Inferior parietal cortex (tissue), 1 donor: ENCODE measurements at regions not wholly inside any gene's neighbourhood (a gene's known extent, or its start where the extent isn't known, plus 50 kb on each side); places are given as distances from the start of the nearest gene placed in this dataset.

Experiments
- DNase-seq: peaks from one replicate; pipeline ENCODE4 v3.0.0-alpha.2; 2016; ENCODE audit errors: extremely low spot score

DNA sequence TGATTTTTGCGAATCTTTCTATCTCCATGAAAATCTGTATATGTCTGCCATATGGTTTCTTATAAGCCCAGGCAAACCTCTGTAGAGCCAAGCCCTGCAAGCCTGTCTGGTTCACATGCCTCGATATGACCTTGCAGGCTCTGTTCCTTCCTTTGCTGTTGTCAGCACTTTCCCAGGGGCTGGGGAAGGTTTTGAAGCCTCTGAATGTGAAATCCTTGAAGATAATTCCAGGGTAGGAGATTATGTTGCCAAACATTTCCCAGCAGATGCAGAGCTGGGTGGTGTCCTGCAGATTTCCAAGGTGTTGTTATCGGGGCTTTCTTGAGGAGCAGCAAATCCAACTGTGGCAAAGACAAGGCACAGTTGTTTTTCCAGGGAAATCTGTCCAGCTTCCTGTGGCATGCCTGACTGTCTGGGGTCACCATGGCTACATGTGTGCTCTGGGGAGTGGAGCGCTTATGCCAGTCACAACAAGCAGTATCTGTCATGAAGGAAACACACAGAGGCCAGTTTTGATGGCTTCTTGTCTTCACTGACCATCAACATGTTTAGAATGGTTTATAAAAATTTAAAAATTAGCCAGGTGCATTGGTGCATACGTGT lies 60.7 kb upstream of the RPS23 start:
- no peak for DNase-seq

DNA sequence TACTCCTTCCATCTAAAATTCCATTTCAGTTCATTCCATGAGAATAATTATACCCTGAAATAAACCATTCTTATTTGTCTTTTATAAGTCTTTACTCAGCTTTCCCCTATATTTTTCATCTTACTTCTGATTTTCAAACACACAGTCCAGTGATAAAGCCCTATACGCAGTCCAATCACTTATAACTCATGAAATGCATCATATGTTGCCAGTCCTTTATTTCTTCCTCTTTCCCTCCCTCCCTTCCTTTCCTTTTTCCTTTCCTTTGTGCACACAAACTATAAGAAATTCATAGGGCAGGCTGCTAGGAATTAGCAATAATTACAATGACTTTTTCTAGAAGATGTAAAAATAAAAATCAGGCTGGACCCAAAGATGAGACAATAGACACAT lies 58.8 kb upstream of the RPS23 start:
- no peak for DNase-seq

DNA sequence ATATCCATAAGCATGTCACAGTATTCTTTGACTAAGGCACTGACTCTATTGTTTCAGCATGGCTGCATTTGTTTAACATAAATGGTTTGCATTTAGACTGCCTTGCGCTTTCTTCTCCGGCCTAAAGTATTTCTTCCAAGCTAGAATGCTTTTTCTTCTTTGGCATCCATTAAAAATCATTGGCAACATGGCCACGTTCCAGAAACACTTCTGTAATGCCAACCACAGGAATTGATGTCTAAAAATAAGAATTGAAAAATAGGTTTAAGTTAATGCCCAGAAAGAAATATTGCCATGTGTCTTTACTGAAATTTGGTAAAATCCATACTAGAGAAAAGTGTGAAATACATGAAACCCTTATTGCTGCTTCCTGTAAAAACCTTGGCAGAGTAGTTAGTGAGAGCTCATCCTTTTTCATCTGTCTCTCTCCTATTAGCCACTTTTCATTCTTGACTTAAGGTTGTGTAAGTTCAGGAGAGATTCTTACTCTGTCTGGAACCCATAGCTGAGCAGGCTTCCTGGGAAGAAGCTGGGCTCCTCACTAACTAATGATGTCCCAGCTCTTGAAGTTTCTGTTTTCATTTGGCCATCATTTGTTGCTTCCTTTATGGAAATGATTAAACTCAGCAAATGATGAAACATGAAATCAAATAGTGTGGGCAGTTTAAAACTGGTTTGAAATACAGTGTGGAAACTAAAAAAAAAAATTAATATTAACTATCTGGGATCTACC lies 58.2 kb upstream of the RPS23 start:
- DNase-seq = no peak

DNA sequence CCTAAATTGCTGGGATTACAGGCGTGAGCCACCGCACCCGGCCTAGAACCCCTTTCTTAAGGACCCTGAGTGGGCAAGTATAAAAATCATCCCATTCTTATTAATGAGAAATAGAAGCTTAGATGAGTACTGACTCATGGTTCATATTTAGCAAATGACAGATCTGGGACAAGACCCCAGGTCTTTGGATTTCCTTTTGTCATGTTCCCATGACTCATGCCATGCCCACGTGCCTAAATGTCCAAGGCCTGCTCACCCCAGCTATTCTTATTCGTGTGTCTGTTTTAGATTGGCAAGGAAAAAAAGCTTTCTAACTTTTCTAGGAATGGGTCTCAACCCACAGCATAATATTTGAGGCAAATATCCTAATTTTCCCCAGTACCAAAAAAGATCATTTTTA lies 57.7 kb upstream of the RPS23 start:
- DNase-seq = no peak

DNA sequence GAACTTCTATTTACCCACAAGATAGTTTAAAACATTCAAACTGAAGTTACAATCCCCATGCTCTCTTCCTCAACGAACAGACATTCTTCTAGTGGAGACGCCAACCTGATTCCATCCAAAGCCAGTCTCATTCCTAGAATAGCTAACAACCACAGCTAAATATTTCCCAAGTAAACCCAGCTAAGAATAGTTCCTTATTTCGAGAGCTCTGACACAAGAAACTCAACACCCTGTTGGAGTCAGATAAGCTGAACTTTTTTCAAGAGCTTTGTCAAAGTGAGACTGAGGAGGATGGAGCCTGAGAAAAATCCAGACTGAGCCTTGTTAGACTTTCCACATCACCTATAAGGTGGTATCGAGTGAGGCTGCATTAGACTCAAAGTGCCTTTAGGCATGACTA lies 56.7 kb upstream of the RPS23 start:
- DNase-seq = no peak

DNA sequence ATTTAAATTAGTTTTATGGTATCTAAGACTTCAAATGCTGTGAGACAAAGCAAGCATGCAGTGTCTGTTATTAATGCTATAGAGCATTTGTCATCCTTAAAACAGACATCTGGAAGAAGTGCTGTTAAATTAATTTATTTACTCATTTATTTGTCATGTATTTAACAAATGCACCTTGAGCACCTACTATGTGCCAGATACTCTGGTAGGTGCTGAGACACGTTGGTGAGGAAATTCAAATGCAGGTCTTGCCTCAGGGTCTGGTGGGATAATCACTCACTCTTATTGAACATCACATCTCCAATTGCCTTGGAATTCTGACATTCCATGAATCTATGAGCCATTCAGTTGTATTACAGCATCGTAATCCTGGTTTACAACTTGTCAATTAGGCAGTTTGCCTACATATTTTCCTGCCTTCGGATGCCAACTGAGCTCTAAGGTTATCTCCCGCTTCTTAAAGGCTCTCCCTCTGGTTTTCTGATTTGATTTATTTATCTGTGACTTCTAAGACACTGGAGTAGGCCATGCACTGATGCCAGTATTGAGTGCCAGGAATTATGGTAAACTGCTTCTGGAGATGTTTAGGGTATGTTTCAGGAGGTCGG lies 56.0 kb upstream of the RPS23 start:
- no peak for DNase-seq

DNA sequence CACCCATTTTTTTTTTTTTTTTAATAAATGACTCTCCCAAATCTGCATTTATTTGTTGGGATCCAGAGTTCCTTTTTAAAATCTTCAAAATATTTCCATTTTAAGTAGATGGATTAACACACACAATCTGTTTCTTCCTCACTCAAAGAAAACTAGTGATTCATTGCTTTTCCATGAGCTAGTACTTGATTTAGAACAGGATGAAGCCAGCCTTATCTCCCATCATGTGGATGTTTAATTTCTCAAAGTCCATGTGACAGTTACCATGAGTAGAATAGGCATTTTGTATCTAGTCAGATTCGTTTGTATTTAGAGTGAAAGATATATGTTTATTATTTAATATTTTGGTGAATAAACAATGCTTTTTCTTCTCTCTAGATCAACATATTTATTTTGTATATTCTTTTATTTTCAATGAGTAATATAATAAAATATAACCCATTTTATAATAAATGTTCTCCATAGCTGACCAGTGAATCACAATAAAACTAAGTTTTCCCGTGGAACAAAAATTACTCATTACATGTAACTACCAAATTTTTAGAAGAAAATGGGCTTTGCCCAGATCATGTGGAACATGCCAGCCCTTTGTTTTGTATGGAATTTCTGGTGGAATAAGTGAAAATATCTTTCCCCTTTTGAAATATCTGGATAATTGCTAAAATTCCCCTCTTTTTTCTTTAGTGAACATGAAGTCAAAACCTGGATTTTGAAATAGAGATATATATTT lies 54.9 kb upstream of the RPS23 start:
- no peak for DNase-seq

DNA sequence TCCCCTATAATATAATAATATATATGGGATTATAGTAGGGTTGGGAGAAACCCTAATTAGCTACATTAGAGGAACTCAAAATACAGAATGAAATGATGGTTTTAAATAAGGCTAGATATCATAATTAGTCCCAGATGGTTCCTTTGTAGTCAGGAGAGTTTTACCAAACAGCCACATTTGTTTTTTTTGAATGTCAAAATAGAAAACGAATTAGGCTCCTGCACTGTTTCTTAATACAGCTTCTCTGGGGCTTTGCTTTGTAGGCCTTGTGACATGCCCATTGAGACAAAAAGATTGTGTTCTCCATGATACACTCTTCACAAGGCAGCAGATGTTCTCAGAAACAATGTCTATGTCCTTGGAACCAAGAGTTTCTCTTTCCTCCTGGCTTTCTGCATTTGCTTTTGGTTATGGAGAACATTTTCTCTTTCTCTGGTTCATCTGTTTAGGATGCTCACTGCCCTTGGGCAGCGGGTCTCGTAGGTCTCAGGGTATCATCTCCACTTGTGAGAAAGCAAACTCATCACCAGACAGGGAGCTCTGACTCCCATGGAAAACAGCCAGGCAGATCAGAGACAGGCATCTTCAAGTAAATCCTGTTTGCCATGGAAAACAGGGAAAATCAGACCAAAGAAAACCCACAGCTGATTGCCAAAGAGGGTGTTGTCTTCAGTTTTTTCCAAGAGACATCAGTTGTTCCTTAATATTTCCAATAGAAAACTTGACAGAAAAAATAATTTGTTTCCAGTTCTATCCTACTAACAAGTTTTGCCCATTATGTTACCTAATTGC lies 54.1 kb upstream of the RPS23 start:
- DNase-seq = no peak

DNA sequence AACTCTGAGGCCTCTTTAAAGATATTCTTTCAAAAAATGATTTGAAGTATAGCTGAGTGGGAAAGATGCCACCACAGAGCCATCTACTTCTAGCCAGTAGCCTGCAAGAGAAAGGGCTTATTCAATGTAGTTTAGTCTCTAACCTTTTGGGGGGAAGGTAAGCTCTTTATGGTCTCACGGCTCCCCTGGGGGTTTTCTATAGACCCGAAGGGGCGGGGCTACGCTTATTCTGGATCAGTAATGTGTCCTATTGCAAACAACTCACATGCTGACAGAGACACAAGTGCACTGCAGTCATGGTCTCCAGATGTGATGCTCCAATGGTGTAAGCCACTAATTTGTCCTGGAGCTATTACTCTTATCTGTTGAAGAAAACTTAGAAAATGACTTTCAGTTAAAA lies 53.4 kb upstream of the RPS23 start:
- no peak for DNase-seq

DNA sequence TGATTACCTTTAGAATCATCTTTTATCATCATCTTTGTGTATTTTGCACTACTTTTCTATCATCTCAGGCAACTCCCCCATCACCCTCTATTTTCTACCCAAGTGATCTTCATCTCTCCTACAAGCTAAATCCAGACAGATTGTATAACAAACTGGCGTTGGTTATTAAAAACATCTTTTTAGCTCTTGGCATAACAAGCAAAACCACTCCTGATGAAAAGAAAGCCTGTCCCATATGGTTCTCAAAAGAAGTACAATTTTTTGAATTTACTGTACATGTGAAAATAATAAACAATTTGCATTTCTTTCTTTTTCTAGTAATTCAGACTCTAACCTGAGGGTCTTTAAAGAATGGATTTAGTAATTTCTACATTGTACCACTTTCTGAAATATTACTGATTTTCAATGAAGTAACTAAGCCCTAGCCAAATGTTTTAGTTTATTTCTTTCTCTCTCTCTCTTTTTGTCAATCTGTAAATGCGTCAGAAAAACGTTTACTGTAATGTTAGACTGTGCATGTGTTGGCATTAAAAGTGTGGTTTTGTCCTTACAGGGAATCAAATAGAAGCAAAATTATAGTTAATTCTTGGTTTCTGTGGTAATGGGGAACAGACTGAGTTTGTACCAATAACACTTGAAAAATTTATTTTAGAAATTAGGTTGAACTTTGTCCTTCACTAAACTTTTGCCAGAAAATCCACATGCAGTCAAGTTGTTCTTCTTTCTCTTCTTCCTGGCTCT lies 52.5 kb upstream of the RPS23 start:
- DNase-seq = no peak

DNA sequence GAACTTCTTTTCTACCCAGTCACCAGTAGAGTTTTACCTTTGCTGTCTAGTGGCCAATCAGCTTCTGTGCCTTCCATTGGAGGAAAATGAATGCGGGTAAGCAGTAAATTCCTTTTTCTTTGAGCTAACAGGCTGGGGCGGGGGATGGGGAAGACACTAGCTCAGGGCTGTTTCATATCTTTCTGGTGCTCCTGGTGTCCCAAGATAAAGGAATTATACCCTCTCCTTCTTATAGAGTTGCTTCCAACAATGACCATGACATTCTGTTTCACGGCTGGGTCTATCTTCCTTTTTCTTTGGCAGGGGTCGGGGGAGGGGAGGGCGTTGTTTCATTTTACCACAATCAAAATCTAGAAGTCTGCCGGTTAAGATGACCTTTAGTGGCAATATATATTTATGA lies 51.2 kb upstream of the RPS23 start:
- DNase-seq = no peak
